IMR-90 (cell line): ENCODE measurements at regions not wholly inside any gene's neighbourhood (a gene's known extent, or its start where the extent isn't known, plus 50 kb on each side); places are given as distances from the start of the nearest gene placed in this dataset.

Experiments used
- ATAC-seq: fragments of 200-7000 bp; cut with Tn5 transposase; 2 replicates; pipeline ENCODE4 v1.9.1; 2020; ENCODE audit warnings: low read depth, mild to moderate bottlenecking, moderate library complexity
- BruUV-seq: library from RNA; stranded (reverse); fragments of 400-500 nt; replicated peaks from 2 replicates; lab custom pipeline; 2021; lab: Mats Ljungman, UMichigan
- CTCF ChIA-PET: fragments of 300-600 bp; formaldehyde crosslinking; extraction: SDS; loops from one replicate; lab custom pipeline; 2021; ENCODE audit warnings: antibody characterized with exemption; lab: Yijun Ruan, JAX
- POLR2A ChIA-PET: fragments of 300-600 bp; sonication (Branson Sonifier 250); formaldehyde crosslinking; loops from one replicate; lab custom pipeline; 2022; ENCODE audit warnings: antibody characterized with exemption; ENCODE audit not compliant: unreplicated experiment; lab: Charles Lee
- DNase-seq: peaks from one replicate; pipeline ENCODE4 v3.0.0; 2013
- H2AFZ ChIP-seq: replicated peaks from 2 replicates; pipeline ENCODE3; 2013; ENCODE audit warnings: low read length, mild to moderate bottlenecking; ENCODE audit not compliant: poor library complexity
- H2AK5ac ChIP-seq: 2 replicates; pipeline ENCODE4 v1.6.1; 2013; ENCODE audit warnings: low read depth, low read length, inconsistent platforms
- H2AK9ac ChIP-seq: replicated peaks from 2 replicates; pipeline ENCODE3; 2013; ENCODE audit warnings: mild to moderate bottlenecking, low read depth, low read length, moderate library complexity; ENCODE audit not compliant: poor library complexity
- H2BK120ac ChIP-seq: 2 replicates; pipeline ENCODE4 v1.6.1; 2013; ENCODE audit warnings: low read depth, low read length, inconsistent platforms
- H2BK15ac ChIP-seq: 3 replicates; pipeline ENCODE4 v1.6.1; 2013; ENCODE audit warnings: low read depth, low read length, inconsistent platforms
- H2BK20ac ChIP-seq: 2 replicates; pipeline ENCODE4 v1.6.1; 2013; ENCODE audit warnings: low read depth, mild to moderate bottlenecking, inconsistent platforms, low read length, moderate library complexity
- H2BK5ac ChIP-seq: 2 replicates; pipeline ENCODE4 v1.6.1; 2013; ENCODE audit warnings: mild to moderate bottlenecking, low read depth, low read length, inconsistent platforms; ENCODE audit not compliant: poor library complexity, severe bottlenecking
- H3K14ac ChIP-seq: replicated peaks from 2 replicates; pipeline ENCODE4 v1.6.1; 2013; ENCODE audit warnings: low read depth, low read length, inconsistent platforms
- H3K18ac ChIP-seq: 2 replicates; pipeline ENCODE4 v1.6.1; 2013; ENCODE audit warnings: low read depth, low read length, control low read depth
- H3K23ac ChIP-seq: 2 replicates; pipeline ENCODE4 v1.6.1; 2013; ENCODE audit warnings: low read depth, low read length, inconsistent platforms
- H3K27ac ChIP-seq: 2 replicates; pipeline ENCODE4 v1.5.1; 2013; ENCODE audit warnings: mild to moderate bottlenecking, control low read depth, low read length; ENCODE audit not compliant: insufficient read depth
- H3K27me3 ChIP-seq: 2 replicates; pipeline ENCODE4 v1.6.1; 2013; ENCODE audit warnings: low read length; ENCODE audit not compliant: control insufficient read depth, insufficient read depth
- H3K36me3 ChIP-seq: 2 replicates; pipeline ENCODE4 v1.6.1; 2013; ENCODE audit warnings: low read length, mixed read lengths; ENCODE audit not compliant: control insufficient read depth, insufficient read depth
- H3K4ac ChIP-seq: 2 replicates; pipeline ENCODE4 v1.6.1; 2013; ENCODE audit warnings: low read depth, low read length, inconsistent platforms
- H3K4me1 ChIP-seq: 2 replicates; pipeline ENCODE4 v1.6.1; 2013; ENCODE audit warnings: low read length, mixed read lengths; ENCODE audit not compliant: control insufficient read depth, insufficient read depth
- H3K4me2 ChIP-seq: 2 replicates; pipeline ENCODE4 v1.6.1; 2013; ENCODE audit warnings: low read depth, mild to moderate bottlenecking, control low read depth, low read length, moderate library complexity
- H3K4me3 ChIP-seq: 2 replicates; pipeline ENCODE4 v1.5.1; 2013; ENCODE audit warnings: low read depth, mild to moderate bottlenecking, control low read depth, low read length, moderate library complexity; ENCODE audit not compliant: insufficient read depth
- H3K56ac ChIP-seq: 2 replicates; pipeline ENCODE4 v1.6.1; 2013; ENCODE audit warnings: low read length, inconsistent platforms; ENCODE audit not compliant: insufficient read depth; ENCODE audit errors: extremely low read depth
- H3K79me1 ChIP-seq, 2 experiments: 2 replicates each; pipeline ENCODE4 v1.6.1; 2013; ENCODE audit warnings: low read length in 2 of 2, inconsistent platforms in 1 of 2, low read depth in 1 of 2
- H3K9ac ChIP-seq: 2 replicates; pipeline ENCODE4 v1.6.1; 2013; ENCODE audit warnings: low read depth, low read length, control low read depth
- H3K9me1 ChIP-seq: 2 replicates; pipeline ENCODE4 v1.6.1; 2013; ENCODE audit warnings: low read length, inconsistent platforms; ENCODE audit not compliant: insufficient read depth
- H3K9me3 ChIP-seq: 2 replicates; pipeline ENCODE4 v1.6.1; 2013; ENCODE audit warnings: low read length; ENCODE audit not compliant: control insufficient read depth, insufficient read depth
- H4K20me1 ChIP-seq: 2 replicates; pipeline ENCODE4 v1.6.1; 2013; ENCODE audit warnings: low read length, inconsistent platforms; ENCODE audit not compliant: insufficient read depth
- H4K5ac ChIP-seq: 2 replicates; pipeline ENCODE4 v1.6.1; 2013; ENCODE audit warnings: mild to moderate bottlenecking, low read depth, low read length, control low read depth
- H4K8ac ChIP-seq, 2 experiments: 2 replicates each; pipeline ENCODE4 v1.6.1; 2013; ENCODE audit warnings: low read depth in 2 of 2, low read length in 2 of 2, control low read depth in 1 of 2, inconsistent platforms in 1 of 2
- H4K91ac ChIP-seq: 2 replicates; pipeline ENCODE4 v1.6.1; 2013; ENCODE audit warnings: low read depth, low read length, inconsistent platforms; ENCODE audit not compliant: insufficient read depth
- CEBPB ChIP-seq: IDR thresholded peaks from 2 replicates; pipeline ENCODE4 v1.6.1; 2012; ENCODE audit warnings: low read depth, low read length, improper control_type of control experiment
- CHD1 ChIP-seq: IDR thresholded peaks from 2 replicates; pipeline ENCODE4 v1.6.1; 2012; ENCODE audit warnings: low read depth, low read length, improper control_type of control experiment
- CTCF ChIP-seq: conservative IDR thresholded peaks from 2 replicates; pipeline ENCODE4 v1.5.1; 2012; ENCODE audit warnings: mild to moderate bottlenecking, low read depth, low read length, improper control_type of control experiment
- NFE2L2 ChIP-seq: fragments of 150-350 bp; IDR thresholded peaks from 2 replicates; pipeline ENCODE4 v1.6.1; 2016; ENCODE audit warnings: low read depth, mild to moderate bottlenecking, low read length
- POLR2A ChIP-seq: IDR thresholded peaks from 2 replicates; pipeline ENCODE4 v1.6.1; 2012; ENCODE audit warnings: mild to moderate bottlenecking, low read depth, low read length
- RAD21 ChIP-seq: IDR thresholded peaks from 2 replicates; pipeline ENCODE4 v1.6.1; 2012; ENCODE audit warnings: low read length, improper control_type of control experiment
- RFX5 ChIP-seq: IDR thresholded peaks from 2 replicates; pipeline ENCODE4 v1.8.0; 2012; ENCODE audit warnings: low read depth, mild to moderate bottlenecking, low read length, moderate library complexity
- SMC3 ChIP-seq: fragments of 150-350 bp; IDR thresholded peaks from 2 replicates; pipeline ENCODE4 v1.6.1; 2016; ENCODE audit warnings: low read depth, mild to moderate bottlenecking, antibody characterized with exemption, low read length, moderate library complexity
- USF2 ChIP-seq: fragments of 150-350 bp; IDR thresholded peaks from 2 replicates; pipeline ENCODE4 v1.6.1; 2017; ENCODE audit warnings: mild to moderate bottlenecking, antibody characterized with exemption, low read length, low read depth
- WGBS, 2 experiments: methylation state at CpG; one replicate each; pipeline versions ENCODE4 v1.1.5 to v1.1.7; 2013; ENCODE audit warnings: missing lambda C conversion rate in 2 of 2; ENCODE audit not compliant: insufficient read length in 1 of 2; ENCODE audit errors: extremely low coverage in 2 of 2; 5-methylcytosine and 5-hydroxymethylcytosine counted together
- dilution Hi-C: fragments of 300-500 bp; cut with HindIII; formaldehyde crosslinking; loops from one replicate; pipeline ENCODE4 v1.14.3; 2018; ENCODE audit warnings: low sequenced_read_pairs; ENCODE audit not compliant: unreplicated experiment
- in situ Hi-C: fragments of 300-500 bp; cut with MboI; formaldehyde crosslinking; loops from 3 replicates; pipeline ENCODE4 v1.14.3; 2019; ENCODE audit warnings: low sequenced_read_pairs, inconsistent platforms, mixed read lengths
- intact Hi-C: fragments of 100-400 bp; cut with micrococcal nuclease; formaldehyde crosslinking; loops from 2 replicates; pipeline ENCODE4 v1.10.0; 2022

- H2AFZ ChIP-seq: no peak overlapping the region
- no peaks in the 10 kb centered on the region for H3K9me3 ChIP-seq
- H3K4me2 ChIP-seq: no peak overlapping the region
- no peaks in the 10 kb centered on the region; the same call in 1 of the 2 replicates for H3K27me3 ChIP-seq
- H3K23ac ChIP-seq: no peak overlapping the region
- H4K8ac ChIP-seq: no peak overlapping the region
- H3K36me3 ChIP-seq: no peaks in the 10 kb centered on the region
- H4K20me1 ChIP-seq: no peaks in the 10 kb centered on the region
- H3K9ac ChIP-seq: no peak overlapping the region
- WGBS, 2 experiments: 92% methylated on average over 2 of the region's 3 CpGs; no CpG with 5 or more reads in 1 of the 2 experiments
- no peak overlapping the region for H3K56ac ChIP-seq
- H4K91ac ChIP-seq: no peak overlapping the region
- H3K79me1 ChIP-seq: no peaks in the 10 kb centered on the region
- in situ Hi-C loops: no loop called here
- DNase-seq (no peak), ATAC-seq (no peak)
- H2BK5ac ChIP-seq: no peak overlapping the region
- H2BK120ac ChIP-seq: no peak overlapping the region
- no peaks in the 10 kb centered on the region for H3K9me1 ChIP-seq
- no peak overlapping the region for H3K14ac ChIP-seq
- H2AK5ac ChIP-seq: no peak overlapping the region
- ChIA-PET POLR2A (no interaction called here), CTCF (no interaction called here)
- no TSS peak for BruUV-seq
- H2AK9ac ChIP-seq: no peak overlapping the region
- no peak overlapping the region for H3K4me3 ChIP-seq
- H3K27ac ChIP-seq: no peak overlapping the region
- no peak for TF ChIP-seq RAD21
- no peak for TF ChIP-seq POLR2A
- no peak for TF ChIP-seq CTCF
- TF ChIP-seq RFX5: no peak
- no peak for TF ChIP-seq CEBPB
- TF ChIP-seq CHD1: no peak
- TF ChIP-seq USF2: no peak
- no peak for TF ChIP-seq NFE2L2
- no peak for TF ChIP-seq SMC3
- H4K5ac ChIP-seq: no peak overlapping the region
- dilution Hi-C loops: no loop called here
- H3K18ac ChIP-seq: no peak overlapping the region
- no peaks in the 10 kb centered on the region; the same call in 1 of the 2 replicates for H3K4me1 ChIP-seq
- intact Hi-C loops: no loop called here
- H3K4ac ChIP-seq: no peak overlapping the region
- H2BK15ac ChIP-seq: no peak overlapping the region
- no peak overlapping the region for H2BK20ac ChIP-seq
Measured at GRCh38 chr5:124059200-124059599, 547.2 kb downstream of the CSNK1G3 start.
